ENCODE measurements at regions not wholly inside any gene's neighbourhood (a gene's known extent, or its start where the extent isn't known, plus 50 kb on each side); places are given as distances from the start of the nearest gene placed in this dataset.
"Not testable (repeated sequence)": the region's sequence is repeated elsewhere in the genome, so short reads cannot be mapped to it uniquely, and the experiment has no call there.

GRCh38 chr16:61181982-61182381 is 854.3 kb downstream of the CDH8 start:
- DNase-seq (ENCODE audit: low read depth), result no peak

- no peak for DNase-seq (ENCODE audit: low read depth)
Measured at GRCh38 chr16:61179561-61179960, 856.7 kb downstream of the CDH8 start.

GRCh38 chr16:61165797-61166196 is 870.4 kb downstream of the CDH8 start:
- no peak for DNase-seq (ENCODE audit: low read depth)

- no peak for DNase-seq (ENCODE audit: low read depth)
Measured at GRCh38 chr16:61150351-61150750, 885.9 kb downstream of the CDH8 start.

GRCh38 chr16:61149709-61150108 is 886.5 kb downstream of the CDH8 start:
- no peak for DNase-seq (ENCODE audit: low read depth)

GRCh38 chr16:61148930-61149329 is 887.3 kb downstream of the CDH8 start:
- no peak for DNase-seq (ENCODE audit: low read depth)

- no peak for DNase-seq (ENCODE audit: low read depth)
Measured at GRCh38 chr16:61146429-61146828, 889.8 kb downstream of the CDH8 start.

GRCh38 chr16:61131447-61131846 is 904.8 kb downstream of the CDH8 start:
- DNase-seq (ENCODE audit: low read depth), result no peak

- DNase-seq (ENCODE audit: low read depth), result no peak
Measured at GRCh38 chr16:61128545-61129323, 907.5 kb downstream of the CDH8 start.

GRCh38 chr16:61105544-61105943 is 930.7 kb downstream of the CDH8 start:
- no peak for DNase-seq (ENCODE audit: low read depth)

- DNase-seq (ENCODE audit: low read depth), result no peak
Measured at GRCh38 chr16:61098505-61098904, 937.7 kb downstream of the CDH8 start.

- not testable (repeated sequence) for DNase-seq (ENCODE audit: low read depth)
Measured at GRCh38 chr16:61091300-61091699, 944.9 kb downstream of the CDH8 start.

- no peak for DNase-seq (ENCODE audit: low read depth)
Measured at GRCh38 chr16:61083711-61084110, 952.5 kb downstream of the CDH8 start.

- no peak for DNase-seq (ENCODE audit: low read depth)
Measured at GRCh38 chr16:61074324-61074723, 961.9 kb downstream of the CDH8 start.

GRCh38 chr16:61057635-61058034 is 978.6 kb downstream of the CDH8 start:
- DNase-seq (ENCODE audit: low read depth), result no peak

GRCh38 chr16:61050547-61050946 is 985.7 kb downstream of the CDH8 start:
- DNase-seq (ENCODE audit: low read depth), result no peak

GRCh38 chr16:61045931-61046330 is 990.3 kb downstream of the CDH8 start:
- DNase-seq (ENCODE audit: low read depth), result no peak

- no peak for DNase-seq (ENCODE audit: low read depth)
Measured at GRCh38 chr16:61042737-61043136, 993.5 kb downstream of the CDH8 start.

- DNase-seq (ENCODE audit: low read depth), result no peak
Measured at GRCh38 chr16:61030616-61031015, 1005.6 kb downstream of the CDH8 start.

GRCh38 chr16:61024180-61024900 is 1011.9 kb downstream of the CDH8 start:
- no peak for DNase-seq (ENCODE audit: low read depth)

- DNase-seq (ENCODE audit: low read depth), result no peak
Measured at GRCh38 chr16:61014869-61015268, 1021.4 kb downstream of the CDH8 start.

- DNase-seq (ENCODE audit: low read depth), result no peak
Measured at GRCh38 chr16:61007694-61008093, 1028.5 kb downstream of the CDH8 start.

GRCh38 chr16:61005952-61006351 is 1030.3 kb downstream of the CDH8 start:
- DNase-seq (ENCODE audit: low read depth), result no peak
